ENCODE measurements at regions not wholly inside any gene's neighbourhood (a gene's known extent, or its start where the extent isn't known, plus 50 kb on each side); places are given as distances from the start of the nearest gene placed in this dataset.

GRCh38 chr5:27652505-27652904 is 614.1 kb upstream of the CDH9 start:
- TF ChIP-seq TAF1 (IDR thresholded peaks at IDR 0.05; ENCODE audit: low read depth) = no peak
- no peak for TF ChIP-seq EP300 (IDR thresholded peaks at IDR 0.05; ENCODE audit: borderline replicate concordance)
- no peak for TF ChIP-seq MAX (IDR thresholded peaks at IDR 0.05)
- TF ChIP-seq TCF12 (IDR thresholded peaks at IDR 0.05; ENCODE audit: low read depth) = no peak
- no peak for TF ChIP-seq EGR1 (IDR thresholded peaks at IDR 0.05)
- TF ChIP-seq CEBPB (IDR thresholded peaks at IDR 0.05) = no peak
- TF ChIP-seq YY1 (IDR thresholded peaks at IDR 0.05; ENCODE audit: low read depth) = no peak
- no peak for TF ChIP-seq ZBTB7A (IDR thresholded peaks at IDR 0.05; ENCODE audit: low read depth)
- no peak for TF ChIP-seq USF1 (IDR thresholded peaks at IDR 0.05)
- TF ChIP-seq RAD21 (IDR thresholded peaks at IDR 0.05; ENCODE audit: low read depth) = peak; percentile 36; the same call in 1 of the 2 replicates
- no peak for TF ChIP-seq NFIC (IDR thresholded peaks at IDR 0.05)
- TF ChIP-seq FOXM1 (IDR thresholded peaks at IDR 0.05; ENCODE audit: borderline replicate concordance, low read depth) = no peak

Measured in Ishikawa (cell line).